Endothelial cell of umbilical vein (primary cell): ENCODE measurements at regions not wholly inside any gene's neighbourhood (a gene's known extent, or its start where the extent isn't known, plus 50 kb on each side); places are given as distances from the start of the nearest gene placed in this dataset.

Source experiments
- BruUV-seq: library from RNA; stranded (reverse); fragments of 400-500 nt; replicated peaks from 2 replicates; lab custom pipeline; 2021; lab: Mats Ljungman, UMichigan
- CTCF ChIA-PET: fragments of 300-600, 350-600 bp; sonication (Branson Sonifier 250); formaldehyde crosslinking; loops from one replicate; lab custom pipeline; 2021; ENCODE audit warnings: antibody characterized with exemption, inconsistent platforms; lab: Charles Lee
- POLR2A ChIA-PET: fragments of 300-600, 350-600 bp; sonication (Branson Sonifier 250); formaldehyde crosslinking; loops from one replicate; lab custom pipeline; 2021; ENCODE audit warnings: antibody characterized with exemption, inconsistent platforms; lab: Charles Lee
- DNase-seq: peaks from one replicate; pipeline ENCODE4 v3.0.0-alpha.2; 2011; ENCODE audit warnings: low read depth, low spot score
- FAIRE-seq: peaks from 2 replicates; lab custom pipeline; 2011; peaks lifted over from hg19 to GRCh38; lab: Jason Lieb, UNC
- H2AFZ ChIP-seq: 2 replicates; pipeline ENCODE4 v1.6.0; 2012; ENCODE audit warnings: low read depth, low read length, control low read depth, inconsistent platforms
- H3K27ac ChIP-seq: 2 replicates; pipeline ENCODE4 v1.5.1; 2011; ENCODE audit warnings: low read depth, mild to moderate bottlenecking, control low read depth, low read length, moderate library complexity; ENCODE audit not compliant: insufficient read depth
- H3K27me3 ChIP-seq, 2 experiments: 2 replicates each; pipeline versions ENCODE4 v1.6.0 to v1.6.1; 2011; ENCODE audit warnings: low read length in 2 of 2, mixed read lengths in 1 of 2; ENCODE audit not compliant: control insufficient read depth in 2 of 2, insufficient read depth in 2 of 2
- H3K36me3 ChIP-seq, 2 experiments: 2 replicates in 1 of 2; 3 replicates in 1 of 2; pipeline ENCODE4 v1.5.1; 2011; ENCODE audit warnings: low read length in 2 of 2, mild to moderate bottlenecking in 1 of 2, moderate library complexity in 1 of 2; ENCODE audit not compliant: control insufficient read depth in 2 of 2, insufficient read depth in 2 of 2; ENCODE audit errors: extremely low read depth in 1 of 2
- H3K4me1 ChIP-seq: 3 replicates; pipeline ENCODE4 v1.5.1; 2011; ENCODE audit warnings: mild to moderate bottlenecking, low read length; ENCODE audit not compliant: control insufficient read depth, insufficient read depth; ENCODE audit errors: extremely low read depth
- H3K4me2 ChIP-seq: 2 replicates; pipeline ENCODE4 v1.6.1; 2011; ENCODE audit warnings: low read length, control low read depth, mixed read lengths; ENCODE audit not compliant: insufficient read depth
- H3K4me3 ChIP-seq, 3 experiments: fragments of 200-600 bp in 1 of 3; sonication (generic), shearing (Covaris generic) in 1 of 3; replicated peaks in 1 of 3; 2 replicates each; pipeline ENCODE4 v1.5.1; 2011 to 2016; ENCODE audit warnings: control low read depth in 3 of 3, low read length in 3 of 3, mild to moderate bottlenecking in 2 of 3, inconsistent platforms in 1 of 3, low read depth in 1 of 3, moderate library complexity in 1 of 3; ENCODE audit not compliant: insufficient read depth in 1 of 3
- H3K79me2 ChIP-seq: 2 replicates; pipeline ENCODE4 v1.6.0; 2012; ENCODE audit warnings: low read length, inconsistent platforms; ENCODE audit not compliant: control insufficient read depth, insufficient read depth
- H3K9ac ChIP-seq: replicated peaks from 2 replicates; pipeline ENCODE3; 2011; ENCODE audit warnings: low read length, control low read depth; ENCODE audit not compliant: insufficient read depth; ENCODE audit errors: extremely low read depth
- H3K9me1 ChIP-seq: replicated peaks from 3 replicates; pipeline ENCODE4 v1.6.0; 2011; ENCODE audit warnings: mild to moderate bottlenecking, low read length; ENCODE audit not compliant: control insufficient read depth, insufficient read depth; ENCODE audit errors: extremely low read depth
- H3K9me3 ChIP-seq: replicated peaks from 2 replicates; pipeline ENCODE4 v1.5.1; 2012; ENCODE audit warnings: low read length, inconsistent platforms; ENCODE audit not compliant: control insufficient read depth, insufficient read depth
- H4K20me1 ChIP-seq: replicated peaks from 2 replicates; pipeline ENCODE3; 2011; ENCODE audit warnings: mild to moderate bottlenecking, low read length; ENCODE audit not compliant: control insufficient read depth, insufficient read depth; ENCODE audit errors: extremely low read depth
- EZH2 ChIP-seq: IDR thresholded peaks from 2 replicates; pipeline ENCODE4 v1.6.1; 2012; ENCODE audit warnings: borderline replicate concordance, low read depth, mild to moderate bottlenecking, moderate library complexity, low read length, inconsistent platforms; ENCODE audit not compliant: severe bottlenecking
- FOS ChIP-seq: IDR thresholded peaks from 2 replicates; pipeline ENCODE4 v1.6.1; 2011; ENCODE audit warnings: mild to moderate bottlenecking, low read length, moderate library complexity, borderline replicate concordance; ENCODE audit not compliant: insufficient read depth
- GATA2 ChIP-seq: IDR thresholded peaks from 2 replicates; pipeline ENCODE4 v1.7.0; 2011; ENCODE audit warnings: low read depth, mild to moderate bottlenecking, moderate library complexity, mixed read lengths, low read length; ENCODE audit not compliant: insufficient read length, insufficient read depth
- JUN ChIP-seq: IDR thresholded peaks from 2 replicates; pipeline ENCODE4 v1.6.1; 2011; ENCODE audit warnings: borderline replicate concordance, low read depth; ENCODE audit not compliant: insufficient read length, insufficient read depth
- POLR2A ChIP-seq: IDR thresholded peaks from 2 replicates; pipeline ENCODE4 v1.6.1; 2012; ENCODE audit warnings: low read depth, mild to moderate bottlenecking, control low read depth, low read length
- dilution Hi-C: fragments of 300-500 bp; cut with MboI; formaldehyde crosslinking; loops from one replicate; pipeline ENCODE4 v1.15.0; 2019; ENCODE audit warnings: low sequenced_read_pairs; ENCODE audit not compliant: extremely low pct_ligation_motif_present
- intact Hi-C: fragments of 100-400 bp; cut with micrococcal nuclease; formaldehyde crosslinking; loops from one replicate; pipeline ENCODE4 v1.10.0; 2022
- TF ChIP-seq, protein P1 (sequence below), 2 donors: IDR thresholded peaks; 1 replicate in 1 of 2; 2 replicates in 1 of 2; pipeline ENCODE4 v1.5.1; 2011; ENCODE audit warnings: low read length in 2 of 2, mild to moderate bottlenecking in 2 of 2, moderate library complexity in 2 of 2, control low read depth in 1 of 2, inconsistent platforms in 1 of 2, low read depth in 1 of 2; ENCODE audit not compliant: insufficient read depth in 1 of 2; ENCODE audit errors: extremely low read depth in 1 of 2

DNA sequence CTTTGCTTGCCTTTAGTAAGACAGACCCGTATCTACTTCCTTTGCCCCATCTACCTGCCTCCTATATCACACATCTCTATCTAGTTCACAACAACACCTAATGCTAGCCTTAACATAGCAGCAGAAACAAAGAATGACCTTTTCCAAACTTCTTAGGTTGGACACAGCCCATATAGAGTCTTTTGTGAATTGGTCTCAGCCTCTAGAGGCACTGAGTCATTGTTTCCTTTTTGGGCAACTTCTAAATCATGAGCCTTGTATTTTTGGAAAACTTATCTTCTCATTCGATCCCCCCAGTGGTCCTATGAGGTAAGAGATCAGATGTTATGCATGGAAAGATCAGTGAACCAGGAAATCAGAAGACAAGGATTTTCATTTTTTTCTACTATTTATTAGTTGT, 679.4 kb upstream of the USP24 start:
- BruUV-seq, result no TSS peak
- no peaks in the 10 kb centered on the region for H3K79me2 ChIP-seq
- no peaks in the 10 kb centered on the region for H3K27me3 ChIP-seq
- no peak overlapping the region for H3K4me2 ChIP-seq
- CTCF ChIA-PET, result interaction anchor here (2.0 kb wide), 1 partner anchor 515 kb away, joined by 14 read pairs; no protein-coding TSS in a partner anchor
- no peaks in the 10 kb centered on the region for H4K20me1 ChIP-seq
- H3K9me3 ChIP-seq, result no peaks in the 10 kb centered on the region
- POLR2A ChIA-PET, result no interaction called here
- no peaks in the 10 kb centered on the region for H3K9me1 ChIP-seq
- no peak overlapping the region for H3K27ac ChIP-seq
- no peaks in the 10 kb centered on the region for H3K36me3 ChIP-seq
- no peak overlapping the region for H2AFZ ChIP-seq
- no peak for FAIRE-seq
- no peak overlapping the region for H3K9ac ChIP-seq
- no peak for TF ChIP-seq EZH2
- TF ChIP-seq JUN, result no peak
- intact Hi-C loops (loop anchor here (5.0 to 10.0 kb wide), 3 partner anchors 517 to 683 kb away; partner anchors contain the start of gene PLPP3), dilution Hi-C loops (no loop called here)
- H3K4me1 ChIP-seq, result no peaks in the 10 kb centered on the region
- peak; percentile 4 for DNase-seq
- no peak overlapping the region for H3K4me3 ChIP-seq

DNA sequence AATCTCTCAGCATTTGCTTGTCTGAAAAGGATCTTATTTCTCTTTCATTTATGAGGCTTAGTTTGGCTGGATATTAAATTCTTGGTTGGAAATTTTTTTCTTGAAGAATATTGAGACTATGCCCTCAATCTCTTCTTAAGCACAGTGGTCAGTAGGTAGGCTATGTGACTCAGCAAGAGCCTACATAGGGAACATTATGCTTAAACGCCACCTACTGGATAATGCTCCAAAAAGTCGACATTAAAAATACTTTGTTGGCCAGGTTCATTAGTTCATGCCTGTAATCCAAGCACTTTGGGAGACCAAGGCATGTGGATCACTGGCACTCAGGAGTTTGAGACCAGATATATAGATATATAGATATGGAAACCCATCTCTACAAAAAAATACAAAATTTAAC, 678.0 kb upstream of the USP24 start:
- no peaks in the 10 kb centered on the region for H4K20me1 ChIP-seq
- H3K9ac ChIP-seq, result no peak overlapping the region
- H3K9me1 ChIP-seq, result no peaks in the 10 kb centered on the region
- intact Hi-C loops (loop anchor here (1.0 to 10.0 kb wide), 4 partner anchors 415 to 684 kb away; partner anchors contain the start of gene PLPP3), dilution Hi-C loops (no loop called here)
- TF ChIP-seq FOS, result no peak
- TF ChIP-seq POLR2A, result no peak
- TF ChIP-seq, protein P1, sequence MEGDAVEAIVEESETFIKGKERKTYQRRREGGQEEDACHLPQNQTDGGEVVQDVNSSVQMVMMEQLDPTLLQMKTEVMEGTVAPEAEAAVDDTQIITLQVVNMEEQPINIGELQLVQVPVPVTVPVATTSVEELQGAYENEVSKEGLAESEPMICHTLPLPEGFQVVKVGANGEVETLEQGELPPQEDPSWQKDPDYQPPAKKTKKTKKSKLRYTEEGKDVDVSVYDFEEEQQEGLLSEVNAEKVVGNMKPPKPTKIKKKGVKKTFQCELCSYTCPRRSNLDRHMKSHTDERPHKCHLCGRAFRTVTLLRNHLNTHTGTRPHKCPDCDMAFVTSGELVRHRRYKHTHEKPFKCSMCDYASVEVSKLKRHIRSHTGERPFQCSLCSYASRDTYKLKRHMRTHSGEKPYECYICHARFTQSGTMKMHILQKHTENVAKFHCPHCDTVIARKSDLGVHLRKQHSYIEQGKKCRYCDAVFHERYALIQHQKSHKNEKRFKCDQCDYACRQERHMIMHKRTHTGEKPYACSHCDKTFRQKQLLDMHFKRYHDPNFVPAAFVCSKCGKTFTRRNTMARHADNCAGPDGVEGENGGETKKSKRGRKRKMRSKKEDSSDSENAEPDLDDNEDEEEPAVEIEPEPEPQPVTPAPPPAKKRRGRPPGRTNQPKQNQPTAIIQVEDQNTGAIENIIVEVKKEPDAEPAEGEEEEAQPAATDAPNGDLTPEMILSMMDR (IDR thresholded peaks at IDR 0.05; ENCODE audit: extremely low read depth in 1 of 2, insufficient read depth in 1 of 2, low read depth in 1 of 2, low read length in 2 of 2), result peak; percentile 22 to 27
- no peak for TF ChIP-seq GATA2
- POLR2A ChIA-PET, result no interaction called here
- no peak overlapping the region for H3K27ac ChIP-seq
- no peaks in the 10 kb centered on the region for H3K9me3 ChIP-seq
- H3K36me3 ChIP-seq, result no peaks in the 10 kb centered on the region
- no TSS peak for BruUV-seq
- H3K79me2 ChIP-seq, result no peaks in the 10 kb centered on the region
- no peak overlapping the region for H3K4me3 ChIP-seq
- peak; percentile 72 for FAIRE-seq
- H3K4me2 ChIP-seq, result no peak overlapping the region
- H3K27me3 ChIP-seq, result no peaks in the 10 kb centered on the region
- H3K4me1 ChIP-seq, result no peaks in the 10 kb centered on the region
- CTCF ChIA-PET, result interaction anchor here (0.7 to 2.0 kb wide), 9 partner anchors 13 to 684 kb away, joined by 3 to 18 read pairs (median 5); no protein-coding TSS in a partner anchor
- DNase-seq, result peak; percentile 56
- no peak overlapping the region for H2AFZ ChIP-seq
